Amniotic epithelial cell (primary cell): ENCODE measurements at regions not wholly inside any gene's neighbourhood (a gene's known extent, or its start where the extent isn't known, plus 50 kb on each side); places are given as distances from the start of the nearest gene placed in this dataset.
A peak's percentile ranks its signal among the peaks of the same experiment; 100 is the strongest.
"Not testable (repeated sequence)": the region's sequence is repeated elsewhere in the genome, so short reads cannot be mapped to it uniquely, and the experiment has no call there.

Experiments
- DNase-seq: peaks from one replicate; pipeline ENCODE4 v3.0.0-alpha.2; 2010; ENCODE audit warnings: low read depth

DNA sequence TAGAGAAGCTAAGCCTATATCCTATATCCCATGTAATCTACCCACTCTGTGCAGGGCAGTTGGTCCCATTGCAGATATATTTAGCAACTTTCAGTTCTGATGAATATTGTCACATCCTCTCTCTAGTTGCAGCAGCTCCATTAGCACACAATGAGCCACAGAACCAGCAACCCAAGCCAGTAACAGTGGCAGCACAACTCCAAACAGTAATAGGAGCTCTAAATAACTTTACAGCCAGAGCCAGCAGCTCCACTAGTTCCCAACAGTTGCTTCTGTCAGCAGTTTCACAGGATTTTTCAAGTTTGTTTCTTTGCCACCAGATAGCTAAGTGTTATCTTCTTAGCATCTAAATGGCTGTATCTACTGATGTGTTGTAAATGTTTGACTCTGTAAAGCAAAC, 490.8 kb downstream of the HTR1B start:
- DNase-seq: no peak

DNA sequence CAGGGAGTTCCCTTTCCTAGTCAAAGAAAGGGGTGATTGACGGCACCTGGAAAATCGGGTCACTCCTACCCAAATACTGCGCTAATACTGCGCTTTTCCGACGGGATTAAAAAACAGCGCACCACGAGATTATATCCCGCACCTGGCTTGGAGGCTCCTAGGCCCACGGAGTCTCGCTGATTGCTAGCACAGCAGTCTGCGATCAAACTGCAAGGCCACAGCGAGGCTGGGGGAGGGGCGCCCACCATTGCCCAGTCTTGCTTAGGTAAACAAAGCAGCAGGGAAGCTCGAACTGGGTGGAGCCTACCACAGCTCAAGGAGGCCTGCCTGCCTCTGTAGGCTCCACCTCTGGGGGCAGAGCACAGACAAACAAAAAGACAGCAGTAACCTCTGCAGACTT, 504.1 kb downstream of the HTR1B start:
- not testable (repeated sequence) for DNase-seq

DNA sequence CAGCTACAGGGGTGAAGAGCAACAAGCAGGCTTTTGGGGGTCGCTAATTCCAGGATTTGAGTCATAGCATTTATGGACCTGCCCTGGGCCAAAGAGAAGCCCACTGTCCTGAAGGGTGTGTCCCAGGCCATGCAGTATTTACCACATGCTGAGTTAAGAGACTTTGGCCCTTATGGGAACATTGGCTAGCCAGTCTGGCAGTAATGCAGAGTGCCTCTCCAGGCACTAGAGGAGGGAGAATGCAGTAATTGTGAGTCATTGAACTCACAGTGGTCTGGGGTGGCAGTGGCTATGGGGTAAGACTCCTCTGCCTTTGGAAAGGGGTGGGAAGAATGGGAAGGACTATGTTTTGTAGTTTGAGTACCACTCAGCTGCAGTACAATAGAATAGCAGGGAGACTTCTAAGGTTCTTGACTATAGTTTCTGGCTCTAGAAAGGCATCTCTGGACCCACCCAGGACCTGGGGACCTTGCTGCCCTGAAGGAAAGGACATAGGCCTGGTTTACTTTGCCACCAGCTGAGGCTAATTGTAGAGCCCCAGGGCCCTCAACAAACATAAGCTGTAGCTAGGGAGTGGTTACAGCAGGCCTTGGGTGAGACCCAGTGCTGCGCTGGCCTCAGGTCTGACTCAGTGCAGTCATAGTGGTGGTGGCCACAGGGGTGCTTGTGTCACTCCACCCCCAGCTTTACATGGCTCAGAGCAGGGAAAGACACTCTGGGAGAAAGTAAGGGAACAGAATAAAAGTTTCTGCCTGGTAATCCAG, 520.9 kb downstream of the HTR1B start:
- DNase-seq: peak; percentile 2

DNA sequence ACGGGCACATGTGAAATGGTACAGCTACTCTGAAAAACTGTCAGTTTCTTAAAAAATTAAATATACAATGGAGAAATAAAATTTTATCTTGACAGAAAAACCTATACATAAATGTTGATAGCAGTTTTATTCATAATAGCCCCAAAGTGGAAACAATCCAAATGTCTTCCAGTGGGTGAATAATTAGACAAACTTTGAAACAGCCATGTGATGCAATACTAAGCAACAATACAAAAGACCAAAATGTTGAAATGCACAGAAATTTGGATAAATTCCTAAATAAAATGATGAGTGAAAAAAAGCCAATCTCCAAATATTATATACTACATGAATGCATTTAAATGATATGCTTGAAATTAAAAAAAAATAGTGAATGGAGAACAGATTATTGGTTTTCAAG, 523.1 kb downstream of the HTR1B start:
- DNase-seq: peak; percentile 1

DNA sequence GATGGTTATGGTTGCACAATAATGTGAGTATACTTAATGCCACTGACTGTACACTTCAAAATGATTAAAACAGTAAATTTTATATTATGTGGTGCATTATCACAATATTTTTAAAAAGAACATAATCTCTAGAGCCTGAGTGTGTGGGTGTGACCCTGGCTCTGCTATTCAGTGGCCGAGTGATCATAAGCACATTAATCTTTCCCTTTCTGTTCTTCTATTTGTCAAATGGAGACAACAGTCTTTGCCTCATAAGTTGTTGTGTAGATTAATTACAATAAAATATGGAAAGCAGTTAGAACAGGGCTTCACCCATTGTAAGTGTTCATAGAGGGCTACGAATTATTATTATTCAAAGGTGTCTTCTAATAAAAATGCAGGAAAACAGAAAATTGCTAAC, 548.6 kb downstream of the HTR1B start:
- DNase-seq: peak; percentile 33

DNA sequence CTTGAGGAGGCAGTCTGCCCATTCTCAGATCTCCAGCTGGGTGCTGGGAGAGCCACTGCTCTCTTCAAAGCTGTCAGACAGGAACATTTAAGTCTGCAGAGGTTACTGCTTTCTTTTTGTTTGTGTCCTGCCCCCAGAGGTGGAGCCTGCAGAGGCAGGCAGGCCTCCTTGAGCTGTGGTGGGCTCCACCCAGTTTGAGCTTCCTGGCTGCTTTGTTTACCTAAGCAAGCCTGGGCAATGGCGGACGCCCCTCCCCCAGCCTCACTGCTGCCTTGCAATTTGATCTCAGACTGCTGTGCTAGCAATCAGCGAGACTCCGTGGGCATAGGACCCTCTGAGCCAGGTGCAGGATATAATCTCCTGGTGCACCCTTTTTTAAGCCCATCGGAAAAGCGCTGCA, 557.8 kb downstream of the HTR1B start:
- DNase-seq: not testable (repeated sequence)

DNA sequence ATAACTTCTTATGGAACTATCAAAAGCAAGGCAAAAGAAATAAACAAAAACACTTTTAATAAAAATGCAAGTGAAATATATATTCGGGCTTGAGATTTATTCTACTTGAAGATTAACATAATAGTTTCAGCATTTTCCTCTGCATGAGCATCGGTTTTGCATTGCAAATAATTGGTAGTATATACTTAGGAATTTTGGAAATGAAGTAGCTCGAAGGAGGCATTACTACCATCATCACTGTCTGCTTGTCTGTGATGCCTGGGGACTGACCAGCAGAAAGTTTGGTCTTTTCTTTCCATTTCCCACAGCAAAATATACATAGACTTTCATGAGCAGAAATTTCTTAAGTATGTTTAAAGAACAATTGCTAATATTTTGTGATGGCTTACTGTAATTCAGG, 570.7 kb downstream of the HTR1B start:
- DNase-seq: no peak

DNA sequence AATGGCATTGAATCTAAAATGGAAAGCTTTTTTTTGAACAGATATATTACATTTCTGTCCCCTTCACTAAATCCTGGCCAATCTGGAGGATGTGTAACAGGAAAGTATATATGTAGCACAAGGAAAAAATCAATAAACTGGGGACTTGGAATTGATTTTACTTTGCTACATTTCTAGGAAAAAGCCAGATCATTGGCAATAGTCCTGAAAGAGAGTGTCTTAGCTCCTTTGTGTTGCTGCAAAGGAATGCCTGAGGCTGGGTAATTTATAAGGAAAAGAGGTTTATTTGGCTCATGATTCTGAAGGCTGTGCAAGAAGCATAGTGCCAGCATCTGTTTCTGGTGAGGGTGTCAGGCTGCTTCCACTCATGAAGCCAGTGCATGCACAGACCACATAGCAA, 574.9 kb downstream of the HTR1B start:
- no peak for DNase-seq

DNA sequence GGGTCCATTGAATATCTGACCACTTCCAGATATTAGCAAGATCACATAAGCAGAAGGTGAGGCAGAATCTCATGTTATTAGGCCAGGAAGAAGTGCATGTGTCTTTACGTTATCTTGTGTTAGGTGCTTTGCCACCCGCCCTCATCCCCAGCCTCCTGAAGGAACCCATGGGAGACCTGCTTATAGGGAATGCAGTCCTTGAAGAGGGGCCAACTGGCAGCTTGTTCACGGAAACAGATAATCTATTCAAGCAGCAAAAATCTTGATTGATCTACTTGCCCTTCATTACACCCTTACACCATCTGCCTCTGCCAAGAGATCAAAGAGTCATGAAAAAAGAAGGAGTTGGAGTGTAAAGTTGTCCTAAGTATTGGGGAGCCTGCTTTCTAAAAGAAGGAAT, 576.4 kb downstream of the HTR1B start:
- DNase-seq: no peak

DNA sequence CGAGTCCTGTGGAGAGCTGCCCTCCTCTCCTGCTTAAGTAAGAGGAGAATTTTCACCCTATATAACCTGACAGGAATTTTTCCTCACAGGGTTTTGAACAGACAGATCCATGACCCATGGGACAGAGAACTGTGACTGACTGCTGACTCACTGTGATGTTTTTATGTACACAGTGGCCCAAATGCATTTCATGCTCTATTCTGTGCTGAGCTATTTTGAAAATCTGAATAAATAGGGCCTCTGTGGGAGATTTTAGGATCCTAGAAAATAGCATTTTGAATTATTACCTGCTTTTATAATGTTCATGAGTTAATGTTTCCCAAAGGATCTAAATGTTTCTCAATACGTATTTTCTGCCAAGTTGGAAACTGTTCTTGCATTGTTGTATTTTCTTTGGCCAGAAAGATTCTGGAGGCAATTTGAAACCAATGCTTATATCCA, 577.4 kb downstream of the HTR1B start:
- DNase-seq: peak; percentile 2

DNA sequence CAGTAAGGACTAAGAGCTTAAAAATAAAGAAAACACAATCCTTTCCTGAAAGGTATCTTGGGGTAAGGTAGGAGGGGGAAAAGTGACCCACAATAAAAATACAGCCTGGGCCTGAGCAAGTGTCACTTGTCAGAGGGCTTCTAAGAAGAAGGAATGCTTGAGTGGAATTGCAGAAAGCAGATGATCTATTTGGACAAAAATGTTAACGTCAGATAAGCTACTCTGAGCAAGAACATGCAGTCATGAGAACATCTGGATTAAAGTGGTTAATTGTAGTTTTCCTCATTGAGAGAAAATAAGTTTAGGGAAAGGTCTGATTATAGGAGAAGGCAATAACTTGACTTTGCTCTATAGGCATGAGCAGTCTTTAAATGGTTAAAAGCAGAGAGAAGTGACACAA, 581.9 kb downstream of the HTR1B start:
- DNase-seq: peak; percentile 7

DNA sequence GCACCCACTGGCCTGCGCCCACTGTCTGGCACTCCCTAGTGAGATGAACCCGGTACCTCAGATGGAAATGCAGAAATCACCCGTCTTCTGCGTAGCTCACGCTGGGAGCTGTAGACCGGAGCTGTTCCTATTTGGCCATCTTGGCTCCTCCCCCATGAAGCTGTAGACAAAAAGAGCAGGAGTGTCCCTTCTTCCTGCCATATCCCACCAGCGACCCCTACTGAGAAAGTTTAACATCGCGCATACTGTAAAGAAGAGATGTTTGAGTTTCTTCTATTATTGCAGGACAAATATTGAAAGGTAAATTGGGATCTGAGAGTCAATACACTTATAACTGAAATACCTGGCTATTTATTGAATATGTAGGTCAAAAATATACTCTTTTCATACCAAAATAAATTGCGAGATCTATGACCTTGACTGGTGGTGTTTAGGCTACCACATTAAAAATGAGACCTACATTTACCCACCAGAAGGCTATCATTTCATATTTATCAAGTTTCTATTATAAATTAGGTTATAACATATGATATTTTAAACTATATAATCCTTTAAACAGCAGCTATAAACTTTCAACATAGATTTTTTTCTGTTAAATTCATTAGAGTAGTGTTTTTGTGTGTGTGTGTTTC, 586.3 kb downstream of the HTR1B start:
- DNase-seq: peak; percentile 76

DNA sequence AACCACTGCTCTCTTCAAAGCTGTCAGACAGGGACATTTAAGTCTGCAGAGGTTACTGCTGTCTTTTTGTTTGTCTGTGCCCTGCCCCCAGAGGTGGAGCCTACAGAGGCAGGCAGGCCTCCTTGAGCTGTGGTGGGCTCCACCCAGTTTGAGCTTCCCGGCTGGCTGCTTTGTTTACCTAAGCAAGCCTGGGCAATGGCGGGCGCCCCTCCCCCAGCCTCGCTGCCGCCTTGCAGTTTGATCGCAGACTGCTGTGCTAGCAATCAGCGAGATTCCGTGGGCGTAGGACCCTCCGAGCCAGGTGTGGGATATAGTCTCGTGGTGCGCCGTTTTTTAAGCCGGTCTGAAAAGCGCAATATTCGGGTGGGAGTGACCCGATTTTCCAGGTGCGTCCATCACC, 586.9 kb downstream of the HTR1B start:
- DNase-seq: not testable (repeated sequence)

DNA sequence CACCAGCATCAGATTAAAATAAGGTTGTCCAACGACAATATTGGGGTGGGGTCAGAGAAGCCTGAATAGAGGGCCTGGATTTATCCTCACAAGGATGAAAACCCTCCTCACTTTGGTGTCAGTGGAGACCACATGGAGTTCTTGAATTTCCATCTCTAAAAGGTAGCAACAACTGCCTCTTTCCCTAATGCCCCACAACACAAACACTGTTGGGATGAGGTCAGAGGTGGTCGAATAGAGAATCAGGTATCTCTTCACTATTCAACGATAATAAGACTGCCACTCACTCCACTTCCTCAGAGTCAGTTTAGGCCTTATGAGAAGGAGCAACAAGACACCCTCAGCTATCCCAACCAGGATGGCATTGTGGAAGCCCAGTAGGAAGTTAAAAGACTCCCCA, 596.1 kb downstream of the HTR1B start:
- no peak for DNase-seq

DNA sequence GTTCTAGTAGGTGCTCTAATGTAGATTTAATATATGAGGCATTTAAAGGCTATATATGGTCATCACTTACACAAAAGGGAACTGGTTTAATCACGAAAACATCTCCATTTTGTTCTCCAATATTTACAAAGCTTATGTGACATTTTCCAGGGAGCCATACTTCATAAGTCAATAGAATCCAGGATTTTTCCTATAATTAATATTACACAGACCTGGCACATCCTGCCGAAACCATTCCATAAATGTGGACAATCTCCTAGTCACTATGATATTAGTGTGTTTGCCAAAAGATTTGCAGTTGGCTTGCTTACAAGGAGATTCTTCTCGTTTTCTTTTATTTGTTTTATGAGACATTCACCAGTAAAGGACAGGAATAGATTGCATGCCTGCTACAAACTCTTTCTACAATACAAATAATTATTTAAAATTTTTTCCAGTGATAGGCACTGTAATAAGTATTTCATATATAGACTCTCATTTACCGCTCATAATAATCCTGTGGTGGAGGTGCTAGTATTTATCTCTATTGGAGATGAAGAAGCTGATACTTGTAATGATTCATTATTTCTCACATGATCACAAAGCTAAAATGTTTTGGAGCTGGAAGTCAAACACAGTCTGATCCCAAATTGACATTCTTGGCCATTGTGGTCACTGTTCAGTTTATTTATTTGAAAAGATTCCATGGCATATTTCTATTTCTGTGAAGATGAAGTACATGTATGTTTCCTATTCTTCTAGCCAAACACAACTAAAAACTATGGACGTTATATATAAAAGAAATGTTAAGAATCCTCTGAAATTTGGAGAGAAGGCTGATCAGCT, 597.0 kb downstream of the HTR1B start:
- no peak for DNase-seq

DNA sequence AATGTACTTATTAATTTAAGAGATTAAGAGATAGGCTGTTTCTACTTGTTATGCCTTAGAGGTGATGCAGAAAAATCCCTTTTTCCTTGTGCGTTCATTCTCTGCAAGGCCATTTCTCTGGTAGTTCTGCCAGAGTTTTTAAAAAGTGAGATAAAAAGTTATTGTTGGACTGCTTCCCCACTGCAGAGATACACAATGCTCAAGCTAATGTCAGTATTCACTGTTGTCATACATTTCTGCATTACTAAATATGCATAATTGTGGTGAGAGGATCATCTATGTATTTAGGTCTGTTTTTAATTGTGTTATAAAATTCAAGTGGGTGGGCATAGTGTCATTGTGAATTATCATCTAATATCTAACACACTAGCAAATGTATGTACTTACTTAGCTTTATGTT, 600.4 kb downstream of the HTR1B start:
- DNase-seq: no peak

DNA sequence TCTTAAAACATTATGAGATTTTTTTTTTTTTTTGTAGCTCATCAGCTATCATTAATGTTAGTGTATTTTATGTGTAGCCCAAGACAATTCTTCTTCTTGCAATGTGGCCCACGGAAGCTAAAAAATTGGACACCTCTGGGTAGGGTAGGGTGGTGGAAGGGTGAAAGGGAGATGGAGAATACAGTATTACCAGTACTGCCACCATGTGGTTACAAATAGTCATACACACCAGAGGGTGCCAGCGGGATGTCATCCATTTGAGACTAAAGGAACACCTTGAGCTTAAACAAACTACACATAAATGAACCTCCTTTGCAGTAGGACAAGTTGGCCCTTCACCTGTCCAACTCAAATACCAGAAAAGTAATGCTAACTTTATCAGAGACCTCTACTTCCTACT, 601.9 kb downstream of the HTR1B start:
- peak; percentile 12 for DNase-seq

DNA sequence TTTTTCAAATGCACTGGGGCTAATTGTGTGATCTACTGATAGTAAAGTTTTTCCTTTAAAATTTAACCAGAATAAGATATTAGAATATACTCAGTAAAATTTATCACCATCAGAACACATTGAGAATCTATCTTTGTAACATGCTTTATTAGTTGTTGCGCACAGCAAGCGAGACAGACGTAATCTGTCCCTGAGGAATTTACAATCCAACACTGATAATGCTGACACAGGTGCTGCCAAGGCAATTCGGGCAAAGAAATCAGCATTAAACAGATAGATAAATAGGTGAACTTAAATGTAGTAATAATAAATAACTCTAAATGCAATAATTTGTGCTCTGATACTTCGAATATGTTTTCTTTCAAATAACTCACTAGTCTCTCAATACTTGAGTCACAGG, 607.2 kb downstream of the HTR1B start:
- no peak for DNase-seq

DNA sequence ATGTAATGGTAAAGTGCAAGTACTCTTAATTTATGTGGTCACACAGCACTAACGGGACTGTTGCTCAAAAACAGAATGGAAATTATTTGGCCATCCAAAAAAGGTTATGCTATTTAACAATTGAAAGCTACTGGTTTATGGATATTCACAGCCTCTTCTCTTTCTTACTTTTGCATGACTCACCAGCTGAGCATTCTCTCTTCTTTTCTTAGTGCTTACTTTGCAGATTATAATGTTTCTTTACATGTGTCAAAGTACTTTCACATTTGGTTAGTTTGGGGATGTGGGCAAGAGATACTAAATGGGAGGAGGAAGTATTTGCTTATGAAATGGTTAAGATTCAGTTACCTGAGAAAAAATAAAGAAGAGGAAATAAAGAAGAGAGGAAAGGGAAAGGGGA, 610.5 kb downstream of the HTR1B start:
- peak; percentile 27 for DNase-seq

DNA sequence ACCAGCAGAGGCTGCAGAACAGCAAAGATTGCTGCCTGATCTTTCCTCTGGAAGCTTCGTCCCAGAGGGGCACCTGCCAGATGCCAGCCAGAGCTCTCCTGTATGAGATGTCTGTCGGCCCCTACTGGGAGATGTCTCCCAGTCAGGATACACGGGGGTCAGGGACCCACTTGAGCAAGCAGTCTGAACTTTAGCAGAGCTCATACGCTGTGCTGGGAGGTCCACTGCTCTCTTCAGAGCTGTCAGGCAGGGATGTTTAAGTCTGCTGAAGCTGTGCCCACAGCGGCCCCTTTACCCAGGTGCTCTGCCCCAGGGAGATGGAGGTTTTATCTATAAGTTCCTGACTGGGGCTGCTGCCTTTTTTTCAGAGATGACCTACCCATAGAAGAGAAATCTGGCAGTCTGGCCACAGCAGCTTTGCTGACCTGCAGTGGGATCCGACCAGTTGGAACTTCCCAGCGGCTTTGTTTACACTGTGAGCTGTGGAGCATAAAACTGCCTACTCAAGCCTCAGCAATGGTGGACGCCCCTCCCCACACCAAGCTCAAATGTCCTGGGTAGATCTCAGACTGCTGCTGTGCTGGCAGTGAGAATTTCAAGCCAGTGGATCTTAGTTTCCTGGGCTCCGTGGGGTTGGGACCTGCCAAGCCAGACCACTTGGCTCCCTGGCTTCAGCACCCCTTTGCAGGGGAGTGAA, 613.9 kb downstream of the HTR1B start:
- not testable (repeated sequence) for DNase-seq

DNA sequence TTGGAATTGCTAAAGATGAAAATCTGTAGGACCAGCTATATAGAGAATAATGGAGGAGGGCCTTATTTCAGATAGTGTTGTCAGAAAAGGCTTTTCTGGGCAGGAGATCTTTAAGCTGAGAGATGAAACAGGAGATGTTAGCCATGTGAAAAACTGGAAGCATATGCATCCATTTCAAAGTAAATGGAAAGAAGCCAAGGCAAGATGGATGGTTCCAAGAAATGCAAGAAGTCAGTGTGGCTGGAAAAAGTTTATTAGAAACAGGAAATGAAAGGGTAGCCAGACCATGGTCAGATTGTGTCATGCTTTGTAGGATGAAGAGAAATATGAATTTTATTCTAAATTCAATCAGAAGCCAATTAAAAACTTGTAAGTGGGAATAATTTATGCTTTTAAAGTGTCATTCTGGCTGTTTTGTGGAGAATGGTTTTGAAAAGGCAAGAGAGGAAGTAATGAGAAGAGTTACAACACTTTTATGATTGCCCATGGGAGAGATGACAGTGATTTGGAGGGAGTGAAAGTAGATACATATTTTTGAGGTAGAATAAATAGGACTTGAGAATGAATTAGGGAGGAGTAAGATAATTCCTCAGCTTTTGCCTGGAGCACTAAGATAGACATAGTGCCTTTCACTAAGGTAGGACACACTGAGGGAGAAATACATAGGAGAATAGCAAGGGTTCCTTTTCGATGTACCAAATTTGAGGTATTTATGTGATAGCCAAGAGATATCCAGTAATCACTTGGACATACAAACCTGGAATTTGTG, 620.1 kb downstream of the HTR1B start:
- no peak for DNase-seq

DNA sequence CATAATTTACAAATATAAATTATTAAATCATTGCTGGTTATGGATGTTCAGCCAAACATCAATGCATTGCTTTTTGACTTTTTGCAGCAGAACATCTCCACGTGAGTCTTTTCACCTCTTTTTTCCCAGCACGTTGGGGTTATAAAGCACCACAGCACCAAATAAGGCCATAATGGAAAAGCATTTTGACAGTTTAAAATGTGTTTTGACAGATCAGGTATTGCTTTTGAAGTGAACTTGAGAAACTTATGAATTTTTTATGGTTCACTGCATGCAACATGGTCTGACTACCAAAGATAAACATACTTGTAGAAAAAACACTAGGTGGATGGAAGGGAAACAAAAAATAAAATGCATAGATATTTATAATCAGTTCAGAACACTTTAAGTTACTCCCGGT, 622.4 kb downstream of the HTR1B start:
- DNase-seq: no peak
